T47D (cell line): ENCODE measurements at regions not wholly inside any gene's neighbourhood (a gene's known extent, or its start where the extent isn't known, plus 50 kb on each side); places are given as distances from the start of the nearest gene placed in this dataset.
A peak's percentile ranks its signal among the peaks of the same experiment; 100 is the strongest.

ENCODE experiments used
- DNase-seq, 2 experiments: peaks; one replicate each; pipeline versions ENCODE4 v3.0.0 to v3.0.0-alpha.2; 2011 to 2012; ENCODE audit warnings: low read depth in 1 of 2, low spot score in 1 of 2
- JUND ChIP-seq: IDR thresholded peaks from 2 replicates; pipeline ENCODE4 v1.6.1; 2012; ENCODE audit warnings: low read depth
- in situ Hi-C: cut with HindIII; loops from 2 replicates; pipeline ENCODE4 v1.10.0; 2016; ENCODE audit warnings: low sequenced_read_pairs, low pct_unique_long_range_greater_than_20kb

- no peak for TF ChIP-seq JUND
- in situ Hi-C loops = no loop called here
- DNase-seq = no peak
These were observed 101.3 kb downstream of the OLFM4 start for GRCh38 chr13:53129864-53130393.

- no peak for TF ChIP-seq JUND
- in situ Hi-C loops = no loop called here
These were observed 102.7 kb downstream of the OLFM4 start for GRCh38 chr13:53131361-53131760.

GRCh38 chr13:53135301-53135700 is 106.7 kb downstream of the OLFM4 start:
- DNase-seq = no peak
- in situ Hi-C loops = no loop called here
- TF ChIP-seq JUND = no peak

More at GRCh38 chr13:53131361-53131760, 102.7 kb downstream of the OLFM4 start:
- no peak for DNase-seq

GRCh38 chr13:53136554-53137215 is 108.1 kb downstream of the OLFM4 start:
- no peak for DNase-seq
- no peak for TF ChIP-seq JUND
- in situ Hi-C loops = no loop called here

- in situ Hi-C loops = no loop called here
- no peak for TF ChIP-seq JUND
- no peak for DNase-seq
These were observed 109.2 kb downstream of the OLFM4 start for GRCh38 chr13:53137779-53138178.

GRCh38 chr13:53138376-53139036 is 109.9 kb downstream of the OLFM4 start:
- DNase-seq = no peak
- in situ Hi-C loops = no loop called here
- TF ChIP-seq JUND = no peak

- TF ChIP-seq JUND = no peak
- in situ Hi-C loops = no loop called here
- no peak for DNase-seq
These were observed 112.7 kb downstream of the OLFM4 start for GRCh38 chr13:53141336-53141735.

- no peak for TF ChIP-seq JUND
- no peak for DNase-seq
- in situ Hi-C loops = no loop called here
These were observed 113.7 kb downstream of the OLFM4 start for GRCh38 chr13:53142306-53142705.

GRCh38 chr13:53143757-53144339 is 115.2 kb downstream of the OLFM4 start:
- in situ Hi-C loops = no loop called here
- DNase-seq = no peak
- TF ChIP-seq JUND = no peak

- in situ Hi-C loops = no loop called here
- no peak for TF ChIP-seq JUND
- no peak for DNase-seq
These were observed 116.2 kb downstream of the OLFM4 start for GRCh38 chr13:53144826-53145225.

- in situ Hi-C loops = no loop called here
- DNase-seq = no peak
- no peak for TF ChIP-seq JUND
These were observed 122.0 kb downstream of the OLFM4 start for GRCh38 chr13:53150568-53150967.

GRCh38 chr13:53151336-53152056 is 122.9 kb downstream of the OLFM4 start:
- in situ Hi-C loops = no loop called here
- TF ChIP-seq JUND = no peak
- peak; percentile 4 to 58 for DNase-seq

GRCh38 chr13:53152057-53152421 is 123.4 kb downstream of the OLFM4 start:
- TF ChIP-seq JUND = no peak
- no peak for DNase-seq
- in situ Hi-C loops = no loop called here
